KOPT-K1 (cell line): ENCODE measurements at regions not wholly inside any gene's neighbourhood (a gene's known extent, or its start where the extent isn't known, plus 50 kb on each side); places are given as distances from the start of the nearest gene placed in this dataset.
"Not testable (repeated sequence)": the region's sequence is repeated elsewhere in the genome, so short reads cannot be mapped to it uniquely, and the experiment has no call there.

Experiments
- H3K27ac ChIP-seq: fragments of 200-600 bp; sonication (generic); 2 replicates; pipeline ENCODE4 v1.5.1; 2016; ENCODE audit warnings: antibody characterized with exemption, mild to moderate bottlenecking, low read depth, low read length; ENCODE audit not compliant: poor library complexity, severe bottlenecking
- H3K36me3 ChIP-seq: fragments of 200-600 bp; sonication (generic); 2 replicates; pipeline ENCODE4 v1.5.1; 2017; ENCODE audit warnings: antibody characterized with exemption, mild to moderate bottlenecking, low read length, moderate library complexity; ENCODE audit not compliant: insufficient read depth
- H3K9me3 ChIP-seq: fragments of 200-600 bp; sonication (generic); 2 replicates; pipeline ENCODE4 v1.5.1; 2017; ENCODE audit warnings: antibody characterized with exemption, low read length, mild to moderate bottlenecking; ENCODE audit not compliant: insufficient read depth, poor library complexity, severe bottlenecking

DNA sequence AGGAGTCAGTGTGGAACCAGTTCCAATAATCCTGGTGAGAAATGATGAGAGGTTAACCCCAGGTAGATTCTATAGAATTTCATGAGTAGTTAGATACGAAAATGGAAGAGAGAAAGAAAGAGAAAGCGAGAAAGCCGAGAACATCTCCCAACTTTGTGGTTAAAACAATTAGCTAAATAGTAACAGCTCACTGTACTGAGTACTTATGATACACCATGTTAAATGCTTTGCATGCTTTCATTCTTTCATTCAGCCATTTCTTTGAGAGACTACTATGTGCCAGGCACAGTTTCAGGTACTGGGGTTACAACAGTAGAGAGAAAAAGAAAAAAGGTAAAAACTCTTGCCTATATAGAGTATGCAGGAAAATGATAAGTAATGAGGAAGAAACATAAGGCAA, 109.7 kb upstream of the SYT6 start:
- Histone ChIP-seq H3K9me3 (no peaks in the 10 kb centered on the region), H3K27ac (no peak overlapping the region), H3K36me3 (no peaks in the 10 kb centered on the region)

GRCh38 chr1:114262337-114262736, 108.7 kb upstream of the SYT6 start:
- Histone ChIP-seq H3K36me3 (no peaks in the 10 kb centered on the region), H3K27ac (no peak overlapping the region), H3K9me3 (no peaks in the 10 kb centered on the region)

DNA sequence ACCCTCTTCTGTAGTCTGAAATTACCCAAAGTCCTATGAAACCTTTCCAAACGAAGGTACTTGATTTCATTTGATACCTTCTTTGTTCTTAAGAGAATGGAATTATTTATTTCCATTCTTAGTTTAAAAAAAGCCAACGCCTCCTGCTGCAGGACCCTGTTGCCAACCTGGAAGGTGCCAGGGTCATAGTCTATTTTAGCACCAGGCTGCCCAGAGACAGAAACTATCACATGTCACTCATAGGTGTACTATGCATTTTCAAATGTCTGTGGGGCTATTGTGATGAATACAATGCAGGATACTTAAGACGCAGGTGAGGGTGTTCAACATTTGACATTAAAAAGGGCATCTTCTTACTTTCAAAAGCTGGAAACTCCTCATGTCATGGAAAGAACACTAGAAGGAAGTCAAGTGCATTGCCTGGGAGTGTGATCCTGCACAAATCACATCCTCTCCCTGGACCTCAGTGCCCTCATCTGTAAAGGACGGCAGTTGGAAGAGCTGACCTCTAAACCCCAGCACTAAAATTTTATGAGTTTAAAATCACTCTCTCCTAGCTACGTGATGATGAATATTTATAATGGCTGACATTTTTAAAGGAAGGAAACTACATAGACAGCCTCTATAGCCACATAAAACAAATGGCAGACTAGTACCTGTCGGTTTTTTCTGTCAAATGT, 107.3 kb upstream of the SYT6 start:
- Histone ChIP-seq H3K36me3 (no peaks in the 10 kb centered on the region), H3K27ac (no peak overlapping the region), H3K9me3 (no peaks in the 10 kb centered on the region)

DNA sequence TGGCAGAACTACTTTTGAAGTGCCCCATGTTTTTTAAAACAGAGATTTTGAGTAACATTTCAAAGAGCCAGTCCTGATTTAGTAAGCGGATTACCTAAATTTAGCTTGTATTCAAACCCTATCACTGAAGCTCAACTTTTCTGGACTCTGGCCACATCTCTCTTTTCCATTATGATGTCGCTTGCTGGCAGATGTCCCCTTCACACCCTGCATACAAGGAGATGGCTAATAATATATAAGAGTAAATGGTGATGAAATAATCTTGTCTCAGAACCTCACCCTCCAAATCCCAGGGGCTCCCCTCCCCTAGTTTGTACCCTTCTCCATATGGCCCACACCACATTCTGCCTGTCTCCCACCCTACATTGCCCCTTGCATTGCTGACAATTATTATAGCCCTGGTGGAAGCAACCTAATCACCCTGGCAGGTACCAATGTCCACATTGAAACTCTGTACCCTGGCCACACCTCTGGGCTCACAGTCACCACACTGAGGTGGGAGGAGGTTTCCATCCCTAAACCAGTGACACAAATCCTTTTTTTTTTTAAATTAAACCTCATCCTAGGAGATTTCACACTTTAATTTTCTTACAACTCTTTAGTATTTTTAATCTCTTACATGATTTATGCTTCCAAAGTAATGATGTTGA, 106.0 kb upstream of the SYT6 start:
- H3K36me3 ChIP-seq = no peaks in the 10 kb centered on the region
- H3K27ac ChIP-seq = no peak overlapping the region
- H3K9me3 ChIP-seq = peaks cover 1% of the 10 kb centered on the region

DNA sequence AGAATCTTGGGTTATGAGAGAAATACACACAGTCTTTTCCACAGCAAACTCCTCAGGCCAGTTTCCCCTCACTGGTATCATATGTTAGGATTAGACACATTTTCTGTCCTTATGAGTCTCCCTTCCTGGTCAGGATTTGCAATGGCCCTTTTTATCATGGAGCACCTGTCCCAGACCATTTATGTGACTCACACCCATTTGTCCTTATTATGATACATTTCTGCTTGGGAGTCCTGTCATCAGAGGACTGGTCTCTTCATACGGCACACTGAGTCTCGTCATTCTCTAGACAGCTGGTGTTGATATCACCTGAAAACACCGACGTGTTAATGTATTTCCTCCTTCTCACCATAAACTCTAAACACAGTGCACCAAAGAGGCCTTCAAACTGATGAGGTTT, 105.0 kb upstream of the SYT6 start:
- Histone ChIP-seq H3K36me3 (no peaks in the 10 kb centered on the region), H3K27ac (no peak overlapping the region), H3K9me3 (peaks cover 8% of the 10 kb centered on the region)

DNA sequence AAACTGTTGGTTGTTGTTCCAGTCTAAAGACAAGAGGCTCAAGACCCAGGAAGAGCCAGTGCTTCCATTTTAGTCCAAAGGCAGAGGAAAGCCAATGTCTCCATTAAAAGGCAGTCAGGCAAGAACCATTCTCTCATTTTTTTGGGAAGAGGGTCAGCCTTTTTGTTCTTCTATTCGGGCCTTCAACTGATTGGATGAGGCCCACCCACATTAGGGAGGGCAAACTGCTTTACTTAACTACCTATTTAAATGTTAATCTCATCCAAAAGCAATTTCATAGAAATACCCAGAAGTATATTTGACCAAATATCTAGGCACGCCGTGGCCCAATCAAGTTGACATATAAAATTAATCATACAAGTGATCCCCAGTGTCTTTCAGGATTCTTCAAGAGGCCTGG, 104.4 kb upstream of the SYT6 start:
- no peak overlapping the region for H3K27ac ChIP-seq
- peaks cover 8% of the 10 kb centered on the region for H3K9me3 ChIP-seq

GRCh38 chr1:114257554-114257953, 103.9 kb upstream of the SYT6 start:
- H3K36me3 ChIP-seq = no peaks in the 10 kb centered on the region
- H3K9me3 ChIP-seq = peaks cover 8% of the 10 kb centered on the region
- no peak overlapping the region for H3K27ac ChIP-seq

More for the DNA sequence above, 104.4 kb upstream of the SYT6 start:
- H3K36me3 ChIP-seq = no peaks in the 10 kb centered on the region

GRCh38 chr1:114253900-114254299, 100.2 kb upstream of the SYT6 start:
- Histone ChIP-seq H3K9me3 (peaks cover 8% of the 10 kb centered on the region), H3K27ac (no peak overlapping the region), H3K36me3 (no peaks in the 10 kb centered on the region)

DNA sequence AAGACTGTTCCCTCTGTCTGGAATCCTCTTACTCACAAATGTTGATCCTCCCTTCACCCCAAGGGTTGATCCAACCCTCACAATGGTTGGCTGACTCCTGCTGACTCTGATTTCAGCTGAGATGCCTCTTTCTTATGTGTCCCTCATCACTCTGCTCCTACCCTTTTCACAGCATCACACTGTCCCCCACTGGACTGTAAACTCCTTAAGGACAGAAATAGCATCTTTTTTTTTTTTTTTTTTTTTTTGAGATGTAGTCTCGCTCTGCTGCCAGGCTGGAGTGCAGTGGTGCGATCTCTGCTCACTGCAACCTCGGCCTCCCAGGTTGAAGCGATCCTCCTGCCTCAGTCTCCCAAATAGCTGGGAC, 97.9 kb upstream of the SYT6 start:
- Histone ChIP-seq H3K9me3 (peaks cover 8% of the 10 kb centered on the region), H3K27ac (no peak overlapping the region), H3K36me3 (no peaks in the 10 kb centered on the region)

- H3K9me3 ChIP-seq = peaks cover 8% of the 10 kb centered on the region
- no peaks in the 10 kb centered on the region for H3K36me3 ChIP-seq
- H3K27ac ChIP-seq = no peak overlapping the region
Observed at GRCh38 chr1:114250683-114251572, 97.3 kb upstream of the SYT6 start.

- Histone ChIP-seq H3K27ac (no peak overlapping the region), H3K36me3 (no peaks in the 10 kb centered on the region), H3K9me3 (peaks cover 7% of the 10 kb centered on the region)
Observed at GRCh38 chr1:114249691-114250090, 96.0 kb upstream of the SYT6 start.

GRCh38 chr1:114248162-114248561, 94.5 kb upstream of the SYT6 start:
- Histone ChIP-seq H3K27ac (no peak overlapping the region), H3K9me3 (no peaks in the 10 kb centered on the region), H3K36me3 (no peaks in the 10 kb centered on the region)

DNA sequence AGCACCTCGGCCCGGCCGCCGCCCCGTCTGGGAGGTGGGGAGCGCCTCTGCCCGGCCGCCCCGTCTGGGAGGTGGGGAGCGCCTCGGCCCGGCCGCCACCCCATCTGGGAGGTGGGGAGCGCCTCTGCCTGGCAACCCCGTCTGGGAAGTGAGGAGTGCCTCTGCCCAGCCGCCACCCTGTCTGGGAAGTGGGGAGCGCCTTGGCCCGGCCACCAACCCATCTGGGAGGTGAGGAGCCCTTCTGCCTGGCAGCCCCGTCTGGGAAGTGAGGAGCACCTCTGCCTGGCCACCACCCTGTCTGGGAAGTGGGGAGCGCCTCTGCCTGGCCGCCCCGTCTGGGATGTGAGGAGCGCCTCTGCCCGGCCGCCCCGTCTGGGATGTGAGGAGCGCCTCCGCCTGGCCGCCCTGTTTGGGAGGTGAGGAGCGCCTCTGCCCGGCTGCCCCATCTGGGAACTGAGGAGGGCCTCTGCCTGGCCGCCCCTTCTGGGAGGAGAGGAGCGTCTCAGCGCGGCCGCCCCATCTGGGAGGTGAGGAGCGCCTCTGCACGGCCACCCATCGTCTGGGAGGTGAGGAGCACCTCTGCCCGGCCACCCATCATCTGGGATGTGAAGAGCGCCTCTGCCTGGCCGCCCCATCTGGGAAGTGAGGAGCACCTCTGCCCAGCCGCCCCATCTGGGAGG, 89.0 kb upstream of the SYT6 start:
- H3K36me3 ChIP-seq, H3K27ac ChIP-seq: not testable (repeated sequence)

DNA sequence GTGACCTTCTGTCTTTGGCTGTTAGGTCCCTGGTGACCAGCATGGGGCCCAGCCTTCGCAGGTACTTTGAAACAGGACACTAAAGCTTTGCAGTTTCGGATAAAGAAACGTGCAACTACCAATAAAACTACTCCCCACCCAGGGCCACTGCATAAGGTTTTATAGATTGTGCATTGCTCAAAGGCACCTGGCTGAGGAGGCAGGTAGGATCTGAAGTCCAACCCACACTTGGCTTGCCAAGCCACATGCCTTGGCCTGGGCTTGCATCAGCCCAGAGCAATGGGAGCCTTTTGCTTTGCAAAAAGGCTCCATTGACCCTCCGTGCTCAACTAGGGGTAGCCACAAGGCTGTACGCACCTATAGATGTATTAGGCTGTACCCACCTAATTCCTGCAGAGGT, 84.4 kb upstream of the SYT6 start:
- H3K36me3 ChIP-seq = no peaks in the 10 kb centered on the region
- H3K27ac ChIP-seq = no peak overlapping the region
- H3K9me3 ChIP-seq = no peaks in the 10 kb centered on the region

More for the DNA sequence above, 89.0 kb upstream of the SYT6 start:
- not testable (repeated sequence) for H3K9me3 ChIP-seq

GRCh38 chr1:114236517-114236916, 82.8 kb upstream of the SYT6 start:
- Histone ChIP-seq H3K9me3 (no peaks in the 10 kb centered on the region), H3K27ac (no peak overlapping the region), H3K36me3 (no peaks in the 10 kb centered on the region)
